ENCODE measurements at regions not wholly inside any gene's neighbourhood (a gene's known extent, or its start where the extent isn't known, plus 50 kb on each side); places are given as distances from the start of the nearest gene placed in this dataset.

DNA sequence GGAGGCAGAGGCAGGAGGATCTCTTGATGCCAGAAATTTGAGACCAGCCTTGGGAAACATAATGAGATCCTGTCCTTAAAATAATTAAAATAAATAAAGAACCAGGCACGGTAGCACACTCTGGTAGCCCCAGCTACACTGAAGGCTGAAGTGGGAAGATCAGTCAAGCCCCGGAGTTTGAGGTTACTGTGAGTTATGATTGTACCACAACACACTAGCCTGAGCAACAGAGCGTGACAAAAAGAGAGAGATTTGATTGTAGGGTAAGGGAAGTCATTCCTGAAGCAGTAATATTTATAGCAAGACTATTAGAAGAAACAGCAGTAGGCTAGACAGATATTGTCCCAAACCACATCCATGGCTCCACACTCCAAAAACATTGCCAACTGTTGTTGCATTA is 1408.4 kb upstream of the TENM4 start:
- no peak for DNase-seq (ENCODE audit: extremely low read depth, low read depth)
- TF ChIP-seq, protein P1, sequence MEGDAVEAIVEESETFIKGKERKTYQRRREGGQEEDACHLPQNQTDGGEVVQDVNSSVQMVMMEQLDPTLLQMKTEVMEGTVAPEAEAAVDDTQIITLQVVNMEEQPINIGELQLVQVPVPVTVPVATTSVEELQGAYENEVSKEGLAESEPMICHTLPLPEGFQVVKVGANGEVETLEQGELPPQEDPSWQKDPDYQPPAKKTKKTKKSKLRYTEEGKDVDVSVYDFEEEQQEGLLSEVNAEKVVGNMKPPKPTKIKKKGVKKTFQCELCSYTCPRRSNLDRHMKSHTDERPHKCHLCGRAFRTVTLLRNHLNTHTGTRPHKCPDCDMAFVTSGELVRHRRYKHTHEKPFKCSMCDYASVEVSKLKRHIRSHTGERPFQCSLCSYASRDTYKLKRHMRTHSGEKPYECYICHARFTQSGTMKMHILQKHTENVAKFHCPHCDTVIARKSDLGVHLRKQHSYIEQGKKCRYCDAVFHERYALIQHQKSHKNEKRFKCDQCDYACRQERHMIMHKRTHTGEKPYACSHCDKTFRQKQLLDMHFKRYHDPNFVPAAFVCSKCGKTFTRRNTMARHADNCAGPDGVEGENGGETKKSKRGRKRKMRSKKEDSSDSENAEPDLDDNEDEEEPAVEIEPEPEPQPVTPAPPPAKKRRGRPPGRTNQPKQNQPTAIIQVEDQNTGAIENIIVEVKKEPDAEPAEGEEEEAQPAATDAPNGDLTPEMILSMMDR (IDR thresholded peaks at IDR 0.05; ENCODE audit: low read depth, low read length), result no peak

DNA sequence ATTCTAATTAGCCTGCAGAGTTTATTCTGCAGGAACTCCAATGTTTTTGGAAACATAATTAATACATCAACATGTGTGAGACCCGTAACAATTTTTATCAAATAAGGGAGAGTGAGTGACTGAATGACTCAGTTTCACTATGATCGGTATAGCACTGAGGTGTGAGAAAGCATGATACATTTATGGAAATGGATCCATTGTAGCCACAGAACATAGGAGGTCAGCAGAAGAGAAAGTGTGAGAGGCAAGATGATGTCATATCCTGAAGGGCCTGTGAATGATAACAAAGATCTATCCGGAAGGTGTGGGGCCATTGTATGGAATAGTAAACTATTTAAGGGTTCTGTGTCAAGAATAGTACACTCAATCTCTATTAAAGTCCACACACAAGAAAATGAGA is 1406.1 kb upstream of the TENM4 start:
- TF ChIP-seq, protein P1 (IDR thresholded peaks at IDR 0.05; ENCODE audit: low read depth, low read length), result no peak
- DNase-seq (ENCODE audit: extremely low read depth, low read depth), result no peak

DNA sequence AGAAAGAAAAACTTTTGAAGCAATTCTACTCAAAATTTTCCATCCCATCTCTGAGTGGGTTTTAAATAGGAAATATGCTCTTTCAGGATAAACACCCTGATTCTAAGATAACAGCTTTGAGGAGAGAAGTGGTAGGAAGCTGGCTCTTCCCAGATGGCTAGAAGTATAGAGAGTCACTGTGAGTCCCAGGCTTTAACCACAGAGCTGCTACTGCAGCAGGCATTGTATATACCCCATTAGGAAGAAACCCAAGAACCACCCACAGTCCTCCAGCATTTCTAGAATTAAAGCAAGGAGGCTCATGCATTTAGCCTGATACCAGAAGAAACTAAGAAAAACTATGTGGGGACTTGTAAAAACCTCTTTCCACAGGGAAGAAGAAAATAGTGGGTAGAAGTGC is 1405.6 kb upstream of the TENM4 start:
- TF ChIP-seq, protein P1 (IDR thresholded peaks at IDR 0.05; ENCODE audit: low read depth, low read length), result no peak

DNA sequence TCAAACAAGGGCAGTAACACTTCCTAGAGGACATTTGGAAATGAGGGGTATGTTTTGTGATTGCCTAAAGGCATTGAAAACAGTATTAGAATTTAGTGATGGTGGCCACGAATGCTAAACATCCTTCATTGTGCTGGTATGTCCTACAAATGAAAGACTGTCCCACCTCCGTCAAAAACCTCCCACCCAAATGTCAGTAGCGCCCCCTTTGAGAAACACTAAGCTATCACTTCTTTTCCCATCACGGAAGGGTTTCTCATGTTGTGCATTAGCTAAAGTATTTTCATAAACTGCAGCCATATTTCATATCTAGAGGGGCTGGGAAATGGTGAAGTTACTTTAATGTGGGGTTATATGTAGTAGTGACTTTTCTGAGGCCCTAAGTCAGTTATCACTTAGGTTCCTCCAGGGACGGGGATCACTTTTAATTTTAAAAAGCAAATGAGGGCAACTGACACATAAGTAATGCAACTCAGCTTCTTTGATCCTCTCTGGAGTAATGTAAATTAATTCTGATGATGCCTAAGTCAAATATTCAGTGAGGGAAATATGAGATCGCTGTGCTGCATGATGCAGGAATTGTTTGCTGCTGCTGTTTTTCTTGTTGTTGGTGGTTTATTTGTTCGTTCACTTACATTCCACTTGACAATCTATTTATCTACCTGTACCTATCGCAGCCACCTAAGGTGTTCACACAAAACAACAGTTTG is 1403.4 kb upstream of the TENM4 start:
- TF ChIP-seq, protein P1 (IDR thresholded peaks at IDR 0.05; ENCODE audit: low read depth, low read length), result no peak
- no peak for DNase-seq (ENCODE audit: extremely low read depth, low read depth)

More for the DNA sequence above, 1405.6 kb upstream of the TENM4 start:
- DNase-seq (ENCODE audit: extremely low read depth, low read depth), result no peak

DNA sequence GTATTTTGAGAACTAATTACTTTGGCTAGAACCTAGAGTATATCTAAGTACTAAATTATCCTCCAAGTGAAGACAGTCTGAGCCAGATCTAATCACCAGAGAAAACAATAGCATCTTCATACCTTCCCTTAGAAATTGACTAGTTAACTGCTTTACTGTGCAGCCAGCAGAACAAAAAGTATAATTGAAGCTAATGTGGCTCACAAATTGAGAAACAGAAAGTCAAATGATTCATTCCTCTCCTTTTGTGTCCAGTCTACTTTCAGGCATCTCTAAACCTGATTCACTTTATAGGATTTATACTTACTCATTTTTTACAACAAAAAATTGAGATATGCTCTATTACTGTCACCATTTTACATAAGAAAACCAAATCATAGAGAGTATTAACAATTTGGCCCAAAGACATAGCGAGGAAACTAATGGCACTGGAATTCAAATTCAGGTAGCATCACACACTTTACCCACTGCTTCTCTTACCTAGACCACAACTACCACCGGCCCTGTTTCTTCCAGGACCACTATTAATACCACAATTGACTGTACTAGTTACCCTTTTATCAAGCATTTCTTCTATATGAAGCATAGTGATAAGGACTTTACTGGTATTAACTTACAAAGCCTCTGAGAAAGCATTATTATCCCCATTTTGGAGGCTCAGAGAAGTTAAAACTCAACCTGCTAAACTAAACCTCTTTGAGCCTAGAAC is 1402.6 kb upstream of the TENM4 start:
- TF ChIP-seq, protein P1 (IDR thresholded peaks at IDR 0.05; ENCODE audit: low read depth, low read length), result no peak
- DNase-seq (ENCODE audit: extremely low read depth, low read depth), result no peak

DNA sequence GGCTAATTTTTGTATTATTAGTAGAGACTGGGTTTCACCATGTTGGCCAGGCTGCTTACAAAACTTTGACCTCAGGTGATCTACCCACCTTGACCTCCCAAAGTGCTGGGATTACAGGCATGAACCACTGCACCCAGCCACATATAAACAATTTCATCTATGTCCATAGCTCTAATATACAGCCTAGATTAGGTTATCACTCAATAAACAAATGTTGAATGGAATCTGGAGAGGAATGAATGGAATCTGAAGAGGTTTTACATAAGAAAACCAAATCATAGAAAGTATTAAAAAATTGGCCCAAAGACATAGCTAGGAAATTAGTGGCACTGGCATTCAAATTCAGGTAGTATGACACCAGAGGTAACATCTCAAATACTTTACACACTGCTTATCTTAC is 1401.4 kb upstream of the TENM4 start:
- TF ChIP-seq, protein P1 (IDR thresholded peaks at IDR 0.05; ENCODE audit: low read depth, low read length), result no peak
- DNase-seq (ENCODE audit: extremely low read depth, low read depth), result no peak

DNA sequence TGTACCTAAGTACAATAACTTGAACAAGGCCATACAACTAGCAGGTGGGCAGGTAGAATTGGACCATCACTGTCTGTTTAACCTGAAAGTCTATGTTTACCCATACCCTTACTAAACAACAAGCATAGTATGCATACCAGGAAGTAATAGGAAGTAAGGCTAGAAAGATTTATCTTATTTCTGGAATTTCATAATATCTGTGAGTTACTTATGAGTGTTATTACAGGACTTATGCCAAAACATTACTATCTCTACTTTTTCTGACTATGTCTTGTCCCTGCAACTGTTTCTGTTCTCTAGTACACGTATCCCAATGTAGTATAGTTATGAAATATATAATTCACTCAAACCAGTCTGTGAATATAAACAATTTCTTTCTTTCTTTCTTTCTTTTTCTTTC is 1400.8 kb upstream of the TENM4 start:
- TF ChIP-seq, protein P1 (IDR thresholded peaks at IDR 0.05; ENCODE audit: low read depth, low read length), result no peak

More for the DNA sequence above, 1400.8 kb upstream of the TENM4 start:
- DNase-seq (ENCODE audit: extremely low read depth, low read depth), result no peak

Data from AG09319 (cell line).